ENCODE measurements at regions not wholly inside any gene's neighbourhood (a gene's known extent, or its start where the extent isn't known, plus 50 kb on each side); places are given as distances from the start of the nearest gene placed in this dataset.

DNA sequence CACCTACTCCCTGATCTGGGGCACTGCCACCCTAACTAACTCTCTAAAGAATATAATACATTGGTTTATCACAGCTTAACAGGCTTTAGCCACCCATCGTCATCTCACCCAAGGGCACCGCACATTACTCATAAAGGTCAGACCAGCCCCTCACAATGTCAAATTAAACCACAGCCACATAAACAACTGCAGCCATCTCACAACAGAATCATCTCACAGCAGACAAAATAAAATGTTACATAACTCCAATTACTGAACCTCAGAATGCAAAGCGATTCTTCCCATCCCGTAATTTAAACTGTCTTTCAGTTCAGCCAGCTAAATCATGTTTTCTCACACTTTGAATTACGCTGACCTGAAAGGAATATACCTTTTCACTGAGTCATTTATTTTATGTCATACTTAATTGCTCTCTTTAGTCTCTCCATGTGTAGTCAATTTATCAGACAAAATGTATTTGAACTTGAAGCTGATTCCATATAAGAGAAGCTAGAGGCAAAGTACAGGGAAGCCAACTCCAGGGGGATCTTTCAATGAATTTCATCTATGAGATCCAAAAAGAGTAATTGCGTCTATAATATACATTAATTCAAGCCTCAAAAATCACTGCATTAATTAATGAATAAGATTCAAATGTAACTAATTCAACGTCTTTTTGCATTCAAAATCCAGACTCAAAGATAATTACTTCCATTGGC lies 96.9 kb upstream of the NEBL start:
- no peak overlapping the region for H3K4ac ChIP-seq (replicated peaks; ENCODE audit: insufficient read length, low read depth, low read length)
- no peak overlapping the region for H2BK15ac ChIP-seq (ENCODE audit: low read length)
- DNase-seq (ENCODE audit: low read depth in 1 of 2, low spot score in 2 of 2) (no peak), FAIRE-seq (no peak)
- no peaks in the 10 kb centered on the region for H3K36me3 ChIP-seq (ENCODE audit: control insufficient read depth in 2 of 4, insufficient read depth in 4 of 4, low read length in 3 of 4)
- no peak overlapping the region for H3K18ac ChIP-seq (ENCODE audit: extremely low read depth, low read length)
- H3K4me1 ChIP-seq (replicated peaks in 1 of 4; ENCODE audit: control insufficient read depth in 3 of 4, insufficient read depth in 4 of 4, low read length in 3 of 4): peaks cover 0 to 4% (median 0%) of the 10 kb centered on the region in 4 experiments; a peak in 1 of 7 replicates
- no peak overlapping the region for H2BK120ac ChIP-seq (replicated peaks; ENCODE audit: low read depth, low read length)
- no peak overlapping the region for H3K56ac ChIP-seq (replicated peaks; ENCODE audit: insufficient read length, low read depth, low read length)
- H3K79me2 ChIP-seq (ENCODE audit: control insufficient read depth in 1 of 2, insufficient read depth in 2 of 2, low read length in 2 of 2): no peaks in the 10 kb centered on the region
- H3K9me3 ChIP-seq (ENCODE audit: insufficient read depth in 2 of 2, low read depth in 1 of 2, low read length in 1 of 2): no peaks in the 10 kb centered on the region; a peak in 1 of 4 replicates
- no peak overlapping the region for H3K23ac ChIP-seq (ENCODE audit: insufficient read length)
- H3K27me3 ChIP-seq (replicated peaks in 1 of 4; ENCODE audit: control insufficient read depth in 3 of 4, extremely low read depth in 1 of 4, insufficient read depth in 3 of 4, low read length in 3 of 4): no peaks in the 10 kb centered on the region
- ChIA-PET CTCF (ENCODE audit: partially characterized antibody) (interaction anchor here (1.2 to 2.9 kb wide), 2 partner anchors 27 to 37 kb away, joined by 4 to 8 read pairs; no protein-coding TSS in a partner anchor), POLR2A (ENCODE audit: partially characterized antibody) (no interaction called here)
- no peak overlapping the region for H2AK5ac ChIP-seq (ENCODE audit: low read depth, low read length)
- H3K4me3 ChIP-seq (ENCODE audit: extremely low read depth in 1 of 4, insufficient read depth in 2 of 4, low read depth in 3 of 4, low read length in 4 of 4): no peak overlapping the region
- no peak overlapping the region for H4K91ac ChIP-seq (replicated peaks; ENCODE audit: insufficient read length, low read length)
- no peak overlapping the region for H4K5ac ChIP-seq (ENCODE audit: insufficient read length, low read depth, low read length)
- WGBS, 2 experiments (ENCODE audit: extremely low coverage in 1 of 2, insufficient coverage in 1 of 2, insufficient read length in 1 of 2, insufficient replicate concordance in 2 of 2, low coverage in 1 of 2, low lambda C conversion rate in 2 of 2, missing lambda C conversion rate in 1 of 2): 90% methylated on average over 7 of the region's 7 CpGs; no CpG with 5 or more reads in 1 of the 2 experiments
- no peak overlapping the region for H2BK5ac ChIP-seq (ENCODE audit: low read depth, low read length)
- H3K14ac ChIP-seq (ENCODE audit: insufficient read length): no peak overlapping the region
- H3K9ac ChIP-seq (replicated peaks in 1 of 4; ENCODE audit: extremely low read depth in 1 of 4, low read depth in 3 of 4, low read length in 3 of 4): no peak overlapping the region
- H3K4me2 ChIP-seq (ENCODE audit: insufficient read depth in 1 of 2, low read depth in 2 of 2, low read length in 2 of 2): no peak overlapping the region
- no peak overlapping the region for H2AFZ ChIP-seq (ENCODE audit: low read length)
- H3K23me2 ChIP-seq (ENCODE audit: low read depth, low read length): no peaks in the 10 kb centered on the region
- H2BK20ac ChIP-seq (ENCODE audit: low read length): no peak overlapping the region
- no peak overlapping the region for H2BK12ac ChIP-seq (ENCODE audit: low read depth, low read length)
- H4K8ac ChIP-seq (ENCODE audit: extremely low read depth, insufficient read depth, low read length): no peak overlapping the region
- no peaks in the 10 kb centered on the region for H3K79me1 ChIP-seq (ENCODE audit: low read depth, low read length)
- H4K20me1 ChIP-seq (replicated peaks in 1 of 2; ENCODE audit: control insufficient read depth in 1 of 2, insufficient read depth in 2 of 2, low read length in 2 of 2): no peaks in the 10 kb centered on the region
- H3K27ac ChIP-seq (ENCODE audit: low read depth, low read length): no peak overlapping the region
- TF ChIP-seq FOSL1 (IDR thresholded peaks at IDR 0.05; ENCODE audit: insufficient read depth, low read depth, low read length) (no peak), HDAC6 (IDR thresholded peaks at IDR 0.05; ENCODE audit: low read depth, low read length) (no peak), PHF8 (conservative IDR thresholded peaks at IDR 0.05; ENCODE audit: low read depth, low read length) (no peak), SP2 (IDR thresholded peaks at IDR 0.05; ENCODE audit: low read length) (no peak), CBX5 (IDR thresholded peaks at IDR 0.05; ENCODE audit: low read depth, low read length) (no peak), POLR2A (IDR thresholded peaks at IDR 0.05; ENCODE audit: control extremely low read depth in 1 of 2, low read depth in 2 of 2, low read length in 2 of 2) (no peak), EZH2 (IDR thresholded peaks at IDR 0.05; ENCODE audit: low read depth, low read length, severe bottlenecking) (no peak), SP1 (IDR thresholded peaks at IDR 0.05; ENCODE audit: low read depth, low read length) (no peak), CEBPB (IDR thresholded peaks at IDR 0.05; ENCODE audit: low read depth, low read length) (no peak)
- TF ChIP-seq, protein P1, sequence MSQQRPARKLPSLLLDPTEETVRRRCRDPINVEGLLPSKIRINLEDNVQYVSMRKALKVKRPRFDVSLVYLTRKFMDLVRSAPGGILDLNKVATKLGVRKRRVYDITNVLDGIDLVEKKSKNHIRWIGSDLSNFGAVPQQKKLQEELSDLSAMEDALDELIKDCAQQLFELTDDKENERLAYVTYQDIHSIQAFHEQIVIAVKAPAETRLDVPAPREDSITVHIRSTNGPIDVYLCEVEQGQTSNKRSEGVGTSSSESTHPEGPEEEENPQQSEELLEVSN (IDR thresholded peaks at IDR 0.05): no peak
- TF ChIP-seq, protein P2, sequence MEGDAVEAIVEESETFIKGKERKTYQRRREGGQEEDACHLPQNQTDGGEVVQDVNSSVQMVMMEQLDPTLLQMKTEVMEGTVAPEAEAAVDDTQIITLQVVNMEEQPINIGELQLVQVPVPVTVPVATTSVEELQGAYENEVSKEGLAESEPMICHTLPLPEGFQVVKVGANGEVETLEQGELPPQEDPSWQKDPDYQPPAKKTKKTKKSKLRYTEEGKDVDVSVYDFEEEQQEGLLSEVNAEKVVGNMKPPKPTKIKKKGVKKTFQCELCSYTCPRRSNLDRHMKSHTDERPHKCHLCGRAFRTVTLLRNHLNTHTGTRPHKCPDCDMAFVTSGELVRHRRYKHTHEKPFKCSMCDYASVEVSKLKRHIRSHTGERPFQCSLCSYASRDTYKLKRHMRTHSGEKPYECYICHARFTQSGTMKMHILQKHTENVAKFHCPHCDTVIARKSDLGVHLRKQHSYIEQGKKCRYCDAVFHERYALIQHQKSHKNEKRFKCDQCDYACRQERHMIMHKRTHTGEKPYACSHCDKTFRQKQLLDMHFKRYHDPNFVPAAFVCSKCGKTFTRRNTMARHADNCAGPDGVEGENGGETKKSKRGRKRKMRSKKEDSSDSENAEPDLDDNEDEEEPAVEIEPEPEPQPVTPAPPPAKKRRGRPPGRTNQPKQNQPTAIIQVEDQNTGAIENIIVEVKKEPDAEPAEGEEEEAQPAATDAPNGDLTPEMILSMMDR (IDR thresholded peaks at IDR 0.05; ENCODE audit: control extremely low read depth in 1 of 3, insufficient read depth in 1 of 3, low read depth in 1 of 3, low read length in 3 of 3): no peak
